Right ventricle myocardium inferior (tissue), 1 donor: ENCODE measurements at regions not wholly inside any gene's neighbourhood (a gene's known extent, or its start where the extent isn't known, plus 50 kb on each side); places are given as distances from the start of the nearest gene placed in this dataset.
"Not testable (repeated sequence)": the region's sequence is repeated elsewhere in the genome, so short reads cannot be mapped to it uniquely, and the experiment has no call there.

ENCODE experiments used
- ATAC-seq: fragments of 200-7000 bp; cut with Tn5 transposase; one replicate; pipeline ENCODE4 v1.9.1; 2020; ENCODE audit warnings: mild to moderate bottlenecking, moderate library complexity
- DNase-seq: peaks from one replicate; pipeline ENCODE4 v3.0.0; 2021; ENCODE audit errors: missing footprints
- intact Hi-C: fragments of 100-400 bp; cut with DNase I; formaldehyde crosslinking; loops from one replicate; pipeline ENCODE4 v1.11.0; 2022
- donor health status: DM: no; HTN: yes; CAD: no; lungs with severe emphysema.

DNA sequence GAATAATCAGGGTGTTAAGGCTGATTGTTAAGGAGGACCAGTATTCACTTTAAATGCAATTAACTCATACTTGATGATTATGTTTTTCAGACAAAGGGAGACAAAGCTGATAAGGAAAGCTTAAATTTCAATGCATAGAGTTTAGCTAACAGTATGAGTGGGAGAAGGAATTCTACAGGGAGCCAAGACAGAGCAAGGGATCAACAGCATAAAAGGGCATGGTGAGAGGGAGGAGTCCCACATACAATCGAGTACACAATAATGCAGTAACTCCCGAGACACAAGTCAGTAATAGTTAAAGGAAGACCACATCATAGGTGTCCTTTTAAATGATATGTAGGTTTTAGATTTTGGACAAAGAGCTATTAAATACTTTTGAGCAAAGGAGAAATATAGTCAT, 191.7 kb upstream of the PTPRD start:
- ATAC-seq (no peak), DNase-seq (no peak)
- intact Hi-C loops = no loop called here

GRCh38 chr9:10806868-10807267, 194.1 kb upstream of the PTPRD start:
- DNase-seq = no peak
- no peak for ATAC-seq
- intact Hi-C loops = no loop called here

DNA sequence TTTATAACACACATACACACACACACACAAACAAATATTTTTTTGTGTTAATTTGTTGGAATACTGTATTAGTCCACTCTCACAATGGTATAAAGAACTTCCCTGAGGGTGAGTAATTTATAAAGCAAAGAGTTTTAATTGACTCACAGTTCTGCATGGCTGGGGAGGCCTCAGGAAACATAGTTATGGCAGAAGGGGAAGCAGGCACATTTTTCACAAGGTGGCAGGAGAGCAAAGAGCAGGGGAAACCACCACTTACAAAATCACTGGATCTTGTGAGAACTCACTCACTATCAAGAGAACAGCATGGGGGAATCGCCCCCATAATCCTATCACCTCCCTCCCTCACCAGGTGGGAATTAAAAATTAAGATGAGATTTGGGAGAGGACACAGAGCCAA, 205.4 kb upstream of the PTPRD start:
- intact Hi-C loops = no loop called here
- no peak for ATAC-seq
- no peak for DNase-seq

DNA sequence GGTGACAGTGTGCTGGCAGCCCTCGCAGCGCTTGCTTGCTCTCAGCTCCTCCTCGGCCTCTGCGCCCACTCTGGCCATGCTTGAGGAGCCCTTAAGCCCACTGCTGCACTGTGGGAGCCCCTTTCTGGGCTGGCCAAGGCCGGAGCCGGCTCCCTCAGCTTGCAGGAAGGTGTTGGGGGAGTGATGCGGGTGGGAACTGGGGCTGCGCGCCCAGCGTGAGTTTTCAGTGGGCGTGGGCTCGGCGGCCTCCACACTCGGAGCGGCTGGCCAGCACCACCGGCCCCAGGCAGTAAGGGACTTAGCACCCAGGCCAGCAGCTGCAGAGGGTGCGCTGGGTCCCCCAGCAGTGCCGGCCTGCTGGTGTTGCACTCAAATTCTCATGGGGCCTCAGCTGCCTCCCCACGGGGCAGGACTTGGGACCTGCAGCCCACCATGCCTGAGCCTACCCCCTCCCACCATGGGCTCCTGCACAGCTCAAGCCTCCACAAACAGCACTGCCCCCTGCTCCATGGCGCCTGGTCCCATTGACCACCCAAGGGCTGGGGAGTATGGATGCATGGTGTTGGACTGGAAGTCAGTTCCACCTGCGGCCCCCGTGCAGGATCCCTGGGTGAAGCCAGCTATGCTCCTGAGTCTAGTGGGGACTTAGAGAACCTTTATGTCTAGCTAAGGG, 223.1 kb upstream of the PTPRD start:
- intact Hi-C loops = no loop called here
- ATAC-seq (no peak), DNase-seq (peak; percentile 52)

DNA sequence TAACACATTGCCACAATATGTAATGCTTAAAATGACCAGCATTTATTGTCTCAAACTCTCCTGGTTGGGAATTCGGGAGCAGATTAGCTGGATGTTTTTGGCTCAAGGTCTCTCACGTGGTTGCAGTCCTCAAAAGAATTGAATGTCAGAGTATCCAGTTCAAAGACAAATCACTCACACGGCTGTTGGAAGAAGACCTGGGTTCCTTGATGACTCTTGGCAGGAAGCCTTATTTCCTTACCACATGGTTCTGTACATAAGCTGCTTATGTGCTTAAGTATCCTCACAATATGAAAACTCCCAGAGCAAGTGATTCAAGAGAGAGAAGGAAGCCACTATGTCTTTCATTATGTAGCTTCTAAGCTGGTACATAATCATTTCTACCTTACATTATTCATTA, 230.3 kb upstream of the PTPRD start:
- DNase-seq = no peak
- intact Hi-C loops = no loop called here
- no peak for ATAC-seq

- DNase-seq (no peak), ATAC-seq (no peak)
- intact Hi-C loops = no loop called here
Measured at GRCh38 chr9:10855847-10856246, 243.0 kb upstream of the PTPRD start.

DNA sequence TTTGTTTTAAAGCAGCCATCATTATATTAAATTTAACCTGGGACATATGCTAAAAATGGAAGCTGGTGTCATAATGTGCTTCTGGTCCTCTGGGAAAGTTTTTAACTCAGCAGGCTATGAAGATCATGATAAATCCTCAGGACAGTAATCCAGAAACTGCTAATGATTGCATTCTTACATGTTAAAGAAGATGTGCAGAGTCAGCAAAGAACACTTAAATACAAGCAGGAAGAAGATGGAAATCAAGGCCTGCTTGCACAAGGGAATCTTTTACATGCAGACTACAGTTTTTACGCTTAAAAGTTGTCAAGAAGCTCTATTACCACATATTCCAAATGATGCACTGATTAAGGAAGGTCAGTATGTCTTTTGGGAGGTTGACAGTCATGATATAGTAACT, 246.0 kb upstream of the PTPRD start:
- intact Hi-C loops = no loop called here
- ATAC-seq = no peak
- no peak for DNase-seq

GRCh38 chr9:10863476-10863875, 250.7 kb upstream of the PTPRD start:
- intact Hi-C loops = no loop called here
- ATAC-seq (no peak), DNase-seq (no peak)

- no peak for ATAC-seq
- intact Hi-C loops = no loop called here
- DNase-seq = no peak
Measured at GRCh38 chr9:10867194-10867593, 254.4 kb upstream of the PTPRD start.

DNA sequence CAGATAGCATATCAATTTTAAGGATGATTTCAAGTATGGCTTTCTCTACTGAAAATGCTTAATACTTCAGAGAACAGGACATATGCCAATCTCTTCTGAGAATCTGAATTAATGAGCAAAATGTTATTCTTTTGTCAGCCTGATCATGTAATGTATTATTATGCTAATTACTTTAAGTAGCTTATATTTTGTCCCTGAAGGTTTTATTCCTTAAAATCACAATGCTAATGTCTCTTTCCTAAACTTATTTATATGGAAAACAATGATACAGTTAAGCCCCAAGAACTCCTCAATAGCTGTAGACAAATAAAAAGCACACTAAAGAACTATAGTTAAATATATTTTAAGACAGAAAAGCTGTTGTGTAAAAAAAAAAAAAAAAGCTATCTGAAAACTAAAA, 256.9 kb upstream of the PTPRD start:
- DNase-seq = no peak
- intact Hi-C loops = no loop called here
- no peak for ATAC-seq

GRCh38 chr9:10873999-10874398, 261.2 kb upstream of the PTPRD start:
- ATAC-seq (no peak), DNase-seq (no peak)
- intact Hi-C loops = no loop called here

GRCh38 chr9:10875752-10876151, 262.9 kb upstream of the PTPRD start:
- intact Hi-C loops = no loop called here
- DNase-seq (no peak), ATAC-seq (no peak)

DNA sequence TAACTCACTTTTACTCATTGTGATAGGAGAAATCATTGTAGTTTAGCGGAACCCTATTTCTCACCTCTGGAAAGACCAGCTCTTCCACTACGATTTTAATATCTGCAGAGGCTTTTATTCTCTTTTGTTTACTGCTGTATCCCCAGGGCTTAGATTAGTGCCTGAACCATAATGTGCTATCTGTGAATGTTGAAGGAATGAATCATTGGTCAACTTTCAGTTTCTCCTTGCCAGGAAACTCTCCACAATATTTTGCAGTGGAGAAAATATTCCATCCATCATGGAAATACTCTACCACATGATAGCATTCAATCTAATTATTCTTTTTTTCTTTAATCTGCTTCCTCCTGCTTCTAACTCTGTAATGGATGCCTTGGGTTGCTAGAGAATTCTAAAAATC, 263.5 kb upstream of the PTPRD start:
- intact Hi-C loops = no loop called here
- DNase-seq (no peak), ATAC-seq (no peak)

GRCh38 chr9:10890266-10890665, 277.5 kb upstream of the PTPRD start:
- intact Hi-C loops, ATAC-seq, DNase-seq: not testable (repeated sequence)

DNA sequence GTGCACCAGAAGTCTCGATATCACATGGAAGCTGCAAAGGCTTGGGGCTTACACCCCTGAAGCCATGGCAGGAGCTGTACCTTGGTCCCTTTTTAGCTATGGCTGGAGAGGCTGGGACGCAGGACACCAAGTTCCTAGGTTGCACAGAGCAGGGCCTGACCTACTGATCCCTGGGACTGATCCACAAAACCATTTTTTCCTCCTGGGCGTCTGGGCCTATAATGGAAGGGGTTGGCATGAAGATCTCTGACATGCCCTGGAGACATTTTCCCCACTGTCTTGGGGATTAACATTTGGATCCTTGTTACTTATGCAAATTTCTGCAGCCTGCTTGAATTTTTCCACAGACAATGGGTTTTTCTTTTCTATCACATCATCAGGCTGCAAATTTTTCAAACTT, 286.7 kb upstream of the PTPRD start:
- intact Hi-C loops = no loop called here
- no peak for ATAC-seq
- DNase-seq = no peak

DNA sequence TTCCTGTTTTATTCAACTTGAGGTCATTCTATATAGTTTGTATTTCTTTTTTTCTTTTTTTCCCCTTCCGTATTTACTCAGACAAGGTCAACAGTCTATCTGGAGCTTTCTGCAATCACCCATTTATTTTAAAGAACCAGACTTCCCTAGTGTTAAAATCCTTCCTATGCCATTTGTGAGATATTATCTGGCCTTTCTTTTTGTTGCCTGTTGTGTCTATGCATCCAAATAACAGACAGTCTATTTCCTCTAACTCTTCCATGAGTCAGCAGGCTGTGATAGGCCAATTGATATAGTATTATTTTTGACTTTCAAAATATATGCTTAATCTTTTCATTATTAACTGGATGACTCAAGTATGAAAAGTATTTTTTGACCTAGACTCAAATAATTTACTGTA, 291.2 kb upstream of the PTPRD start:
- intact Hi-C loops = no loop called here
- ATAC-seq = no peak
- no peak for DNase-seq

DNA sequence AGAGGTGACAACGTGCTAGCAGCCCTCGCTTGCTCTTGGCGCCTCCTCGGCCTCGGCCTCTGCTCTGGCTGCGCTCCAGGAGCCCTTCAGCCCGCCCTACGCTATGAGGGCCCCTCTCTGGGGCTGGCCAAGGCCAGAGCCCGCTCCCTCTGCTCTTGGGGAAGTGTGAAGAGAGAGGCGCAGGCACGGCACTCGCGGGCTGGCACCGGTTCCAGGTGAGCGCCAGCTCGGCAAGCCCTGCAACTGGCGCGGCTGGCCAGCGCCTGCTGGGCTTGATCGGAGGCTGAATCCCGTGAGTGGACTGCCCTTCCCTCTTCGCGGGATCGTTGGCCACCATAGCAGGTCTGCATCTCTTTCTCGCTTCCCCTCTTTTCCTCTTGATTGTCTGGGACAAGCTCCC, 298.0 kb upstream of the PTPRD start:
- intact Hi-C loops = no loop called here
- DNase-seq (no peak), ATAC-seq (no peak)

GRCh38 chr9:10911373-10911772, 298.6 kb upstream of the PTPRD start:
- no peak for ATAC-seq
- intact Hi-C loops = no loop called here
- DNase-seq = no peak

- intact Hi-C loops = no loop called here
- DNase-seq (no peak), ATAC-seq (no peak)
Measured at GRCh38 chr9:10917001-10917400, 304.2 kb upstream of the PTPRD start.

- ATAC-seq (no peak), DNase-seq (no peak)
- intact Hi-C loops = no loop called here
Measured at GRCh38 chr9:10921671-10922070, 308.9 kb upstream of the PTPRD start.

DNA sequence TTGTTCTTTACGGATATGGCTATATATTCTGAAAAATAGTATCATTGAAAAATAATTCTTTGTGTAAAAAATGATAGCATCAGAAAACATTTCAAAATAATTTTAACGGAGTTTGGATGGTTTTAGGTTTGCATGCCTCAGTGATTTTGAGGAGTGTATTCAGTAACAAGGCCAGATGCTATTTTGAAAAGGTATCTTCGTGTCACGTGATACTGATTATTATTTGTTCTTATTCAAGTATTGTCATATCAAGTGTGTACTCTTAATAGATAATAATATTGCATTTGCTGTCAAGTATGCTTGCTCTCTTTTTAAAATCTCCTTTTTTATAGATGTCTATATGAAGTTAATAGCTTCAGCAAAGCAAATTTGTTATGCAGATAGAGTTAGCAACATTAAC, 313.1 kb upstream of the PTPRD start:
- DNase-seq (no peak), ATAC-seq (no peak)
- intact Hi-C loops = no loop called here

- ATAC-seq = no peak
- intact Hi-C loops = no loop called here
- no peak for DNase-seq
Measured at GRCh38 chr9:10928372-10928771, 315.6 kb upstream of the PTPRD start.
